T-cell (primary cell): ENCODE measurements at regions not wholly inside any gene's neighbourhood (a gene's known extent, or its start where the extent isn't known, plus 50 kb on each side); places are given as distances from the start of the nearest gene placed in this dataset.

Experiments used
- ATAC-seq, 4 experiments: fragments of 200-7000 bp in 3 of 4; fragments of 150-1000 bp in 1 of 4; cut with Tn5 transposase; replicated peaks in 1 of 4; 1 replicate in 3 of 4; 2 replicates in 1 of 4; pipeline ENCODE4 v1.10.0; 2021; ENCODE audit warnings: moderate library complexity in 3 of 4, mild to moderate bottlenecking in 2 of 4, moderate number of reproducible peaks in 1 of 4
- CTCF ChIA-PET, 2 donors: fragments of 300-600 bp; sonication (Branson Sonifier 250); formaldehyde crosslinking; loops; one replicate each; lab custom pipeline; 2022; ENCODE audit warnings: antibody characterized with exemption in 2 of 2; lab: Charles Lee
- POLR2A ChIA-PET, 2 donors: fragments of 300-600 bp; sonication (Branson Sonifier 250); formaldehyde crosslinking; loops; one replicate each; lab custom pipeline; 2022; ENCODE audit warnings: antibody characterized with exemption in 2 of 2; lab: Charles Lee
- DNase-seq, 35 experiments: peaks; one replicate each; pipeline versions ENCODE4 v3.0.0 to v3.0.0-alpha.2; 2013 to 2023
- H3K27ac ChIP-seq: one replicate; pipeline ENCODE4 v1.5.1; 2013; ENCODE audit warnings: low read length
- H3K27me3 ChIP-seq, 2 experiments: replicated peaks in 1 of 2; 1 replicate in 1 of 2; 2 replicates in 1 of 2; pipeline versions ENCODE4 v1.6.1 to v1.7.0; 2013; ENCODE audit warnings: low read length in 1 of 2, mixed read lengths in 1 of 2; ENCODE audit not compliant: control insufficient read depth in 2 of 2, insufficient read depth in 2 of 2; ENCODE audit errors: extremely low read depth in 1 of 2
- H3K36me3 ChIP-seq, 2 donors: 1 replicate in 1 of 2; 2 replicates in 1 of 2; pipeline versions ENCODE4 v1.6.1 to v1.7.0; 2013; ENCODE audit warnings: low read length in 1 of 2; ENCODE audit not compliant: control insufficient read depth in 2 of 2, insufficient read depth in 1 of 2; ENCODE audit errors: extremely low read depth in 1 of 2
- H3K4me1 ChIP-seq, 2 experiments: 1 replicate in 1 of 2; 2 replicates in 1 of 2; pipeline versions ENCODE4 v1.6.1 to v1.7.0; 2013; ENCODE audit warnings: low read length in 2 of 2, mixed read lengths in 1 of 2; ENCODE audit not compliant: insufficient read depth in 2 of 2, control insufficient read depth in 1 of 2; ENCODE audit errors: extremely low read depth in 1 of 2
- H3K4me3 ChIP-seq, 2 donors: 1 replicate in 1 of 2; 2 replicates in 1 of 2; pipeline versions ENCODE4 v1.5.1 to v1.7.0; 2013; ENCODE audit warnings: mild to moderate bottlenecking in 2 of 2, low read length in 1 of 2, moderate library complexity in 1 of 2; ENCODE audit not compliant: control insufficient read depth in 1 of 2; ENCODE audit errors: extremely low read depth in 1 of 2
- H3K9me3 ChIP-seq: 2 replicates; pipeline ENCODE4 v1.7.0; 2013
- H3K27ac Mint-ChIP-seq, 2 donors: one replicate each; pipeline ENCODE4 v1.8.0; 2020 to 2021; ENCODE audit warnings: mild to moderate bottlenecking in 2 of 2, mixed read lengths in 2 of 2
- H3K27me3 Mint-ChIP-seq, 2 donors: one replicate each; pipeline ENCODE4 v1.8.0; 2021 to 2022; ENCODE audit warnings: mixed read lengths in 2 of 2
- H3K36me3 Mint-ChIP-seq: one replicate; pipeline ENCODE4 v1.8.0; 2021; ENCODE audit warnings: mixed read lengths
- H3K4me1 Mint-ChIP-seq, 3 donors: one replicate each; pipeline ENCODE4 v1.8.0; 2020 to 2022; ENCODE audit warnings: mixed read lengths in 3 of 3, mild to moderate bottlenecking in 1 of 3
- H3K4me3 Mint-ChIP-seq, 3 donors: one replicate each; pipeline ENCODE4 v1.8.0; 2020 to 2022; ENCODE audit warnings: mild to moderate bottlenecking in 3 of 3, mixed read lengths in 3 of 3, moderate library complexity in 3 of 3
- H3K9me3 Mint-ChIP-seq, 3 donors: one replicate each; pipeline ENCODE4 v1.8.0; 2020 to 2022; ENCODE audit warnings: mixed read lengths in 3 of 3
- WGBS: methylation state at CpG from one replicate; pipeline ENCODE4 v1.1.5; 2013; ENCODE audit warnings: missing lambda C conversion rate; ENCODE audit not compliant: insufficient coverage; 5-methylcytosine and 5-hydroxymethylcytosine counted together

DNA sequence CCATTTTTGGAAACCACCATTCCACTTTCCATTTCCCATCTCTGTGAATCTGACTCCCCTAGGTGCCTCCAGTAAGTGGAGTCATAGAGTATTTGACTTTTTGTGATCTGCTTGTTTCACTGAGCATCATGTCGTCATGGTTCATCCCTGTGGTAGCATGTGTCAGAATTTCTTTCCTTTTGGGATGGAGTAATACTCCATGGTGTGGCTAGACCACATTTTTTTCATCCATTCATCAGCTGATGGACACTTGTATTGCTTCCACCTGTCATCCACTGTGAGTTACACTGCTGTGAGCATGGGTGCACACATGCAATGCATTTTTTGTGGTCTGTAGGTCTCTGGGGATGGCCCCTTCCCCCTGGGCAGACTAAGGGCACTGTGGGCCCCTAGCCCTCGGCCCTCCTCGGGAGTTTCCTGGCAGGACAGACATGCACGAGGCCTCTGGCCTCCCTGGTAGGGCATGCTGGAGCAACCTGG, 115.9 kb downstream of the GADD45G start:
- no peaks in the 10 kb centered on the region for H3K36me3 Mint-ChIP-seq
- POLR2A ChIA-PET: no interaction called here
- Histone ChIP-seq H3K27ac (no peak overlapping the region), H3K4me3 (no peak overlapping the region), H3K36me3 (no peaks in the 10 kb centered on the region), H3K4me1 (no peaks in the 10 kb centered on the region), H3K9me3 (no peaks in the 10 kb centered on the region), H3K27me3 (peaks cover 0 to 3% of the 10 kb centered on the region in 2 experiments)
- DNase-seq: no peak
- no peak overlapping the region for H3K27ac Mint-ChIP-seq
- WGBS: 70% methylated on average over 2 of the region's 4 CpGs
- no peak overlapping the region for H3K4me3 Mint-ChIP-seq
- ATAC-seq: no peak
- H3K27me3 Mint-ChIP-seq: no peaks in the 10 kb centered on the region
- CTCF ChIA-PET: no interaction called here
- H3K4me1 Mint-ChIP-seq: peaks cover 6 to 13% (median 11%) of the 10 kb centered on the region in 3 donors
- no peaks in the 10 kb centered on the region for H3K9me3 Mint-ChIP-seq

DNA sequence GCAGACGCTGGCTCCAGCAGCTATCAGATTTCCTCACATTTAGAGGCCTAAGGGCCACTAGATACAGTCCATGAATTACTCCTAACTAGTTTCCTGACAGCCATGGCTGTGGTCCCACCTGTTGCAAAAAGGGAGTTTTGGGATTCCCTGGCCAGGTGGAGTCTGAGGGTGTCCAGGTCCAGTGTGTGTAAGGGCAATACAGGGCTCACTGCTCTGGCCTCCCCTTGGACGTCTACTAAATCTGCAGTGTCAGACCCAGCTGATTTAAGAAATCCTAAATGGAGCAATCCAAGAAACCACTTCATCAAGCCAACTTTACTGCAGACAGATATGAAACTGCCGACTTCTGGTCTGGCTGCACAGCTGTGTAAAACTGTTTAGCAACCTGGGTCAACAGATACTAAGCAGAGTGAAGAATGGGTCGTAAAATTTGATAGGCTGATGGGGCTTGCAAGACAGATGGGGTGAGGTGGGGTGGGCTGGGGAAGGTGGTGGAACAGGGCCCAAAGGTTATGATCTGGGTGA, 116.4 kb downstream of the GADD45G start:
- no peak for DNase-seq
- H3K4me3 ChIP-seq: no peak overlapping the region
- H3K27ac ChIP-seq: no peak overlapping the region
- no peaks in the 10 kb centered on the region for H3K27me3 Mint-ChIP-seq
- WGBS: 100% methylated on average over 4 of the region's 4 CpGs
- POLR2A ChIA-PET: no interaction called here
- H3K36me3 ChIP-seq: no peaks in the 10 kb centered on the region
- no peak overlapping the region for H3K4me3 Mint-ChIP-seq
- no peaks in the 10 kb centered on the region for H3K4me1 ChIP-seq
- H3K27ac Mint-ChIP-seq: no peak overlapping the region
- CTCF ChIA-PET: no interaction called here
- H3K9me3 Mint-ChIP-seq: no peaks in the 10 kb centered on the region
- H3K36me3 Mint-ChIP-seq: no peaks in the 10 kb centered on the region
- no peaks in the 10 kb centered on the region for H3K9me3 ChIP-seq
- H3K4me1 Mint-ChIP-seq: peaks cover 4 to 9% (median 8%) of the 10 kb centered on the region in 3 donors
- no peak for ATAC-seq
- H3K27me3 ChIP-seq: peaks cover 0 to 6% of the 10 kb centered on the region in 2 experiments

DNA sequence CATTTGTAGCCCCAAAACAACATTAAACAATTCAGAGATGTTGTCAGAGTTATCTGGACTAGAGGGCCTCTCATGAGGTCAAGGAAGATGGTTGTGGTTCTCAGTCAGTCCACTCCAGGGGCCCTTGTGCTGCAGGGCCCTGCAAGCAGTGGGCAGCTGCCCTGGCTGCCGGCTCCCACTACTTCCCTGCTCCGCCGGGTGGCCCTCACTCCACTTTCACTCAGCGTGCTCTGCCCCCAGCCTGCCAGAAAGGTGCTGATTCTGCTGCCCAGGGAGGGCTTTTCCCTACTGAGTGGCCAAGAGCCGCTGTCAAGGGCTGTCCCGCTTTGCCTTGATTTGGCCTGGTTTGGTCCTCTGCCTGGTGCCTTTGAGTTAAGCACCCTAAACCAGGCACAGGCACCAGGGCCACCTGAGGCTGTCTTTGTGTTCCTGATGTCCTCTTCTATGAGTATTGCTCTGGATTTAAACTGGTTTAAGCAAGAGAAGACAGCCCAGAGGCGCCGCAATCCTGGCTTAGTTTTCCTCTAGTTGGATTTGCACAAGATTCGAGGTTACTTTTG, 117.2 kb downstream of the GADD45G start:
- Histone ChIP-seq H3K9me3 (no peaks in the 10 kb centered on the region), H3K36me3 (no peaks in the 10 kb centered on the region), H3K27me3 (peaks cover 0 to 8% of the 10 kb centered on the region in 2 experiments), H3K4me3 (no peak overlapping the region), H3K27ac (no peak overlapping the region), H3K4me1 (no peaks in the 10 kb centered on the region)
- ATAC-seq (no peak), DNase-seq (no peak)
- H3K9me3 Mint-ChIP-seq: no peaks in the 10 kb centered on the region
- ChIA-PET POLR2A (no interaction called here), CTCF (no interaction called here)
- no peaks in the 10 kb centered on the region for H3K27me3 Mint-ChIP-seq
- H3K4me3 Mint-ChIP-seq: no peak overlapping the region
- H3K27ac Mint-ChIP-seq: no peak overlapping the region
- peaks cover 4 to 9% (median 6%) of the 10 kb centered on the region in 3 donors for H3K4me1 Mint-ChIP-seq
- no peaks in the 10 kb centered on the region for H3K36me3 Mint-ChIP-seq
- WGBS: 86% methylated on average over 8 of the region's 9 CpGs

DNA sequence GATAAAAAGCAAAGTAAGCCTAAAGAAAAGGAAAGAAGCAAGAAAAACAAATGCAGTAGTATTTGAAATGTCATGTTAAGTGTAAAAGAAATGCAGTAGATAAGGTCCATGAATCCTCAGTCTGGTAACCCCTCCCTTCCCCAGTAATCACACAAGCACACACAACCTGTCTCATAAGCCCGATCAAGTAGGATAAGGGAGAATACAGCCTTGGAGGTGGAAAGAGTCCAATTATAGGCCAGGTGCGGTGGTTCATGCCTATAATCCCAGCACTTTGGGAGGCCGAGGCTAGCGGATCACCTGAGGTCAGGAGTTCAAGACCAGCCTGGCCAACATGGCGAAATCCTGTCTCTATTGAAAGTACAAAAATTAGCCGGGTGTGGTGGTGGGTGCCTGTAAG, 117.9 kb downstream of the GADD45G start:
- CTCF ChIA-PET: interaction anchor here in 1 of 2 donors (0.7 kb wide), 1 partner anchor 15 kb away, joined by 5 read pairs; no protein-coding TSS in a partner anchor
- peaks cover 4 to 9% (median 6%) of the 10 kb centered on the region in 3 donors for H3K4me1 Mint-ChIP-seq
- H3K36me3 Mint-ChIP-seq: no peaks in the 10 kb centered on the region
- H3K27ac Mint-ChIP-seq: no peak overlapping the region
- no peaks in the 10 kb centered on the region for H3K4me1 ChIP-seq
- H3K36me3 ChIP-seq: no peaks in the 10 kb centered on the region
- H3K27ac ChIP-seq: no peak overlapping the region
- no peak overlapping the region for H3K4me3 Mint-ChIP-seq
- H3K4me3 ChIP-seq: no peak overlapping the region
- no peaks in the 10 kb centered on the region for H3K9me3 ChIP-seq
- 100% methylated on average over 1 of the region's 6 CpGs for WGBS
- H3K27me3 ChIP-seq: peaks cover 0 to 8% of the 10 kb centered on the region in 2 experiments
- ATAC-seq: no peak
- no peaks in the 10 kb centered on the region for H3K9me3 Mint-ChIP-seq
- DNase-seq: no peak
- POLR2A ChIA-PET: interaction anchor here in 1 of 2 donors (0.5 kb wide), 1 partner anchor 20 kb away, joined by 3 read pairs; no protein-coding TSS in a partner anchor
- no peaks in the 10 kb centered on the region for H3K27me3 Mint-ChIP-seq

DNA sequence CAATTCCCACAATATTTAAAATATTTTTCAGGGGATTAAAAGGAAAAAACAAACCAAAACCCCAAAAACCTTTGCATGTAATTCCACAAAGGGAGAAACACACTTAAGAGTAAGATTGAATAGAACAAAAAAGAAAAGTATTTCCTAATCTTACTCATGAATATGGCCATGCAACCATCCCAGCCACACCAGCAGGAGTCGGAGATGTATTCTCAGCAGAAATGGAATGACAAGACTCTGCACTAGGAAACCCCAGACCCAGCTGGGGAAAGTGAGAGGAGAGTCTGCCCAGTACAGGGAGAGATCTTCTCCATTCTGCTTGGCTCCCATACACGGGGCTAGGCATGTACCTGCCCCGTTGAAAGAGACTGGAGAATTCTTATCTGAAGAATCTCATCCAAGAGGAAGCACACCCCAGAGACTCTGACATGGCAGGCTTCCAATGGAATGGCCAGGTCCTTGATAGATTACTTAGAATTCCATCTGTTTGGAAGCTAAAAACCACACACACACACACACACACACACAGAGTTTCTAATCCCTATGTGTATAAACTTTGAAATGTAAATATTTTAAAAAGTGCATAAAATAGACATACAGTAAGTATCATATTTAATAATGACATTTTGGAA, 118.8 kb downstream of the GADD45G start:
- no peaks in the 10 kb centered on the region for H3K9me3 Mint-ChIP-seq
- WGBS: no CpG with 5 or more reads among the region's 3 CpGs
- no peak overlapping the region for H3K27ac Mint-ChIP-seq
- Histone ChIP-seq H3K4me1 (no peaks in the 10 kb centered on the region), H3K9me3 (no peaks in the 10 kb centered on the region), H3K4me3 (no peak overlapping the region), H3K27ac (no peak overlapping the region), H3K36me3 (no peaks in the 10 kb centered on the region), H3K27me3 (peaks cover 0 to 8% of the 10 kb centered on the region in 2 experiments)
- ChIA-PET POLR2A (no interaction called here), CTCF (no interaction called here)
- no peak overlapping the region for H3K4me3 Mint-ChIP-seq
- DNase-seq: no peak
- H3K4me1 Mint-ChIP-seq: peaks cover 4 to 9% (median 6%) of the 10 kb centered on the region in 3 donors
- no peaks in the 10 kb centered on the region for H3K36me3 Mint-ChIP-seq
- no peaks in the 10 kb centered on the region for H3K27me3 Mint-ChIP-seq
- ATAC-seq: no peak

DNA sequence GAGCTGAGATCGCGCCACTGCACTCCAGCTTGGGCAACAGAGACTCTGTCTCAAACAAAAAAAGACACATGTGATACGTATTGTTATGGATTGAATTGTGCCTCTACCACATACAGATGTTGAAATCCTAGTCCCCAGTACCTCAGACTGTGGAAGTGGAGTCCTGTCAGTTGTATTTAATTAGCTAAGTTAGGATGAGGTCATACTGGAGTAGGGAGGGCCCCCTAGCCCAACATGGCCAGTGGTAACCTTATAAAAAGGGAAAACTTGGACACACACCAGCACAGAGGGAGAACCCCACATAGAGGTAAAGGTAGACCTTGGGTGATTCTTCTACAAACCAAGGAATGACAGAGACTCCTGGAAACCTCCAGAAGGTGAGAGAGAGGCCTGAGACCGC, 119.8 kb downstream of the GADD45G start:
- 100% methylated on average over 1 of the region's 4 CpGs for WGBS
- no peak overlapping the region for H3K4me3 ChIP-seq
- H3K36me3 ChIP-seq: no peaks in the 10 kb centered on the region
- Mint-ChIP-seq H3K27me3 (no peaks in the 10 kb centered on the region), H3K27ac (no peak overlapping the region), H3K9me3 (no peaks in the 10 kb centered on the region), H3K4me1 (peaks cover 4 to 9% (median 6%) of the 10 kb centered on the region in 3 donors), H3K36me3 (no peaks in the 10 kb centered on the region), H3K4me3 (no peak overlapping the region)
- no peaks in the 10 kb centered on the region for H3K4me1 ChIP-seq
- H3K27me3 ChIP-seq: peaks cover 0 to 13% of the 10 kb centered on the region in 2 experiments
- no peak overlapping the region for H3K27ac ChIP-seq
- no peak for ATAC-seq
- POLR2A ChIA-PET: no interaction called here
- CTCF ChIA-PET: no interaction called here
- no peak for DNase-seq
- H3K9me3 ChIP-seq: no peaks in the 10 kb centered on the region
